ENCODE measurements at regions not wholly inside any gene's neighbourhood (a gene's known extent, or its start where the extent isn't known, plus 50 kb on each side); places are given as distances from the start of the nearest gene placed in this dataset.

DNA sequence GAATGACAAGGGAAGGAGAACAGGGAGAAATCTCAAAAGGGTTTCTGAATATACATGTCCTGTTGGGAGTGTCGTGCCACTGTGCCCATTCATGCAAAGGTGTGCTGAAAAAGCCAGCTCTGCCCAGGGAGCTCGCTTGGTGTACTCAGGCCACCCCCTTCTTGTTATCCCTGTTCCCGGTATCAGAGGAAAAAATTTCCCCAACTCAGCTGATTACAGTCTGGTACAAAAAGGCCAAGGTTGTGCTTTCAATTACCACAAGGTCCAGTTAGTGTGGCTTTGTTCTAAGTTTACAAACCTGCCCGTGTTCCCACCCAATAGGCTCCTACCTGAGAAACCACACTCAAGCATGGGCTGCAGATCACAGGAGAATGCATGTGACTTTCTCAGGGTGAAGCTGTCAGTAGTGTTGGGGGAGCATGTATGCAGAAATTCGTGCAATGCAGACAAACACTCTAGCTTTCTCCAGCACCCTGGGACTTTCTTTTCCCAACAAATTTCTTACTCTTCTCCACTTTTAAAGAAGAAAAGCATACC, 648.5 kb downstream of the NR2F2 start:
- H3K27me3 ChIP-seq (ENCODE audit: control insufficient read depth, insufficient read depth, low read length): no peaks in the 10 kb centered on the region
- H3K23ac ChIP-seq (ENCODE audit: low read depth, low read length): no peak overlapping the region
- no peak overlapping the region for H3K27ac ChIP-seq (ENCODE audit: insufficient read depth, low read length)
- no peaks in the 10 kb centered on the region for H4K20me1 ChIP-seq (ENCODE audit: insufficient read depth, low read length)
- 17% methylated on average over 1 of the region's 5 CpGs; no CpG with 5 or more reads in 1 of the 2 experiments for WGBS, 2 experiments (ENCODE audit: extremely low coverage in 2 of 2, insufficient read length in 1 of 2)
- H3K4me3 ChIP-seq (ENCODE audit: insufficient read depth, low read depth, low read length): no peak overlapping the region
- no peak overlapping the region for H2AK9ac ChIP-seq (replicated peaks; ENCODE audit: low read depth, low read length, poor library complexity)
- no peak overlapping the region for H3K56ac ChIP-seq (ENCODE audit: extremely low read depth, insufficient read depth, low read length)
- no peak overlapping the region for H2BK20ac ChIP-seq (ENCODE audit: low read depth, low read length)
- ATAC-seq (ENCODE audit: low read depth) (no peak), DNase-seq (no peak)
- no peak overlapping the region for H3K9ac ChIP-seq (ENCODE audit: low read depth, low read length)
- in situ Hi-C loops (cut with MboI; ENCODE audit: low sequenced_read_pairs): no loop called here
- no TSS peak for BruUV-seq (replicated peaks)
- no peak overlapping the region for H2BK120ac ChIP-seq (ENCODE audit: low read depth, low read length)
- H3K9me1 ChIP-seq (ENCODE audit: insufficient read depth, low read length): no peaks in the 10 kb centered on the region
- H3K14ac ChIP-seq (replicated peaks; ENCODE audit: low read depth, low read length): no peak overlapping the region
- H4K5ac ChIP-seq (ENCODE audit: low read depth, low read length): no peak overlapping the region
- no peak overlapping the region for H2BK15ac ChIP-seq (ENCODE audit: low read depth, low read length)
- H2AFZ ChIP-seq (replicated peaks; ENCODE audit: low read length, poor library complexity): no peak overlapping the region
- dilution Hi-C loops (cut with HindIII; ENCODE audit: low sequenced_read_pairs, unreplicated experiment): no loop called here
- H4K8ac ChIP-seq (ENCODE audit: low read depth in 2 of 2, low read length in 2 of 2): no peak overlapping the region
- H3K18ac ChIP-seq (ENCODE audit: low read depth, low read length): no peak overlapping the region
- H3K4me1 ChIP-seq (ENCODE audit: control insufficient read depth, insufficient read depth, low read length): no peaks in the 10 kb centered on the region
- TF ChIP-seq, protein P1, sequence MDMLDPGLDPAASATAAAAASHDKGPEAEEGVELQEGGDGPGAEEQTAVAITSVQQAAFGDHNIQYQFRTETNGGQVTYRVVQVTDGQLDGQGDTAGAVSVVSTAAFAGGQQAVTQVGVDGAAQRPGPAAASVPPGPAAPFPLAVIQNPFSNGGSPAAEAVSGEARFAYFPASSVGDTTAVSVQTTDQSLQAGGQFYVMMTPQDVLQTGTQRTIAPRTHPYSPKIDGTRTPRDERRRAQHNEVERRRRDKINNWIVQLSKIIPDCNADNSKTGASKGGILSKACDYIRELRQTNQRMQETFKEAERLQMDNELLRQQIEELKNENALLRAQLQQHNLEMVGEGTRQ (IDR thresholded peaks at IDR 0.05; ENCODE audit: low read depth, low read length): no peak
- TF ChIP-seq CEBPB (IDR thresholded peaks at IDR 0.05; ENCODE audit: low read depth, low read length) (no peak), RCOR1 (IDR thresholded peaks at IDR 0.05; ENCODE audit: insufficient replicate concordance, low read length) (no peak), MXI1 (IDR thresholded peaks at IDR 0.05; ENCODE audit: borderline replicate concordance, low read depth, low read length) (no peak), RAD21 (IDR thresholded peaks at IDR 0.05; ENCODE audit: low read length) (no peak), CHD1 (IDR thresholded peaks at IDR 0.05; ENCODE audit: low read depth, low read length) (no peak), POLR2A (IDR thresholded peaks at IDR 0.05; ENCODE audit: low read depth, low read length) (no peak), NFE2L2 (IDR thresholded peaks at IDR 0.05; ENCODE audit: low read depth, low read length) (no peak), FOS (IDR thresholded peaks at IDR 0.05; ENCODE audit: low read depth, low read length) (no peak), BHLHE40 (IDR thresholded peaks at IDR 0.05; ENCODE audit: low read depth, low read length) (no peak), MAZ (IDR thresholded peaks at IDR 0.05; ENCODE audit: borderline replicate concordance, low read depth, low read length) (no peak), RFX5 (IDR thresholded peaks at IDR 0.05; ENCODE audit: low read depth, low read length) (no peak), MAFK (IDR thresholded peaks at IDR 0.05; ENCODE audit: low read depth, low read length) (no peak), SMC3 (IDR thresholded peaks at IDR 0.05; ENCODE audit: low read depth, low read length) (no peak)
- TF ChIP-seq, protein P2, sequence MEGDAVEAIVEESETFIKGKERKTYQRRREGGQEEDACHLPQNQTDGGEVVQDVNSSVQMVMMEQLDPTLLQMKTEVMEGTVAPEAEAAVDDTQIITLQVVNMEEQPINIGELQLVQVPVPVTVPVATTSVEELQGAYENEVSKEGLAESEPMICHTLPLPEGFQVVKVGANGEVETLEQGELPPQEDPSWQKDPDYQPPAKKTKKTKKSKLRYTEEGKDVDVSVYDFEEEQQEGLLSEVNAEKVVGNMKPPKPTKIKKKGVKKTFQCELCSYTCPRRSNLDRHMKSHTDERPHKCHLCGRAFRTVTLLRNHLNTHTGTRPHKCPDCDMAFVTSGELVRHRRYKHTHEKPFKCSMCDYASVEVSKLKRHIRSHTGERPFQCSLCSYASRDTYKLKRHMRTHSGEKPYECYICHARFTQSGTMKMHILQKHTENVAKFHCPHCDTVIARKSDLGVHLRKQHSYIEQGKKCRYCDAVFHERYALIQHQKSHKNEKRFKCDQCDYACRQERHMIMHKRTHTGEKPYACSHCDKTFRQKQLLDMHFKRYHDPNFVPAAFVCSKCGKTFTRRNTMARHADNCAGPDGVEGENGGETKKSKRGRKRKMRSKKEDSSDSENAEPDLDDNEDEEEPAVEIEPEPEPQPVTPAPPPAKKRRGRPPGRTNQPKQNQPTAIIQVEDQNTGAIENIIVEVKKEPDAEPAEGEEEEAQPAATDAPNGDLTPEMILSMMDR (conservative IDR thresholded peaks at IDR 0.05; ENCODE audit: low read depth, low read length): no peak
- TF ChIP-seq, protein P3, sequence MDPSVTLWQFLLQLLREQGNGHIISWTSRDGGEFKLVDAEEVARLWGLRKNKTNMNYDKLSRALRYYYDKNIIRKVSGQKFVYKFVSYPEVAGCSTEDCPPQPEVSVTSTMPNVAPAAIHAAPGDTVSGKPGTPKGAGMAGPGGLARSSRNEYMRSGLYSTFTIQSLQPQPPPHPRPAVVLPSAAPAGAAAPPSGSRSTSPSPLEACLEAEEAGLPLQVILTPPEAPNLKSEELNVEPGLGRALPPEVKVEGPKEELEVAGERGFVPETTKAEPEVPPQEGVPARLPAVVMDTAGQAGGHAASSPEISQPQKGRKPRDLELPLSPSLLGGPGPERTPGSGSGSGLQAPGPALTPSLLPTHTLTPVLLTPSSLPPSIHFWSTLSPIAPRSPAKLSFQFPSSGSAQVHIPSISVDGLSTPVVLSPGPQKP (IDR thresholded peaks at IDR 0.05; ENCODE audit: borderline replicate concordance, low read depth, low read length): no peak
- ChIA-PET POLR2A (ENCODE audit: unreplicated experiment) (no interaction called here), CTCF (no interaction called here)
- H2AK5ac ChIP-seq (ENCODE audit: low read depth, low read length): no peak overlapping the region
- no peak overlapping the region for H2BK5ac ChIP-seq (ENCODE audit: low read depth, low read length, poor library complexity, severe bottlenecking)
- H3K79me1 ChIP-seq (ENCODE audit: low read depth in 1 of 2, low read length in 2 of 2): no peaks in the 10 kb centered on the region
- H3K4me2 ChIP-seq (ENCODE audit: low read depth, low read length): no peak overlapping the region
- intact Hi-C loops (cut with micrococcal nuclease): no loop called here
- H3K36me3 ChIP-seq (ENCODE audit: control insufficient read depth, insufficient read depth, low read length): no peaks in the 10 kb centered on the region
- no peak overlapping the region for H4K91ac ChIP-seq (ENCODE audit: insufficient read depth, low read depth, low read length)
- H3K9me3 ChIP-seq (ENCODE audit: control insufficient read depth, insufficient read depth, low read length): peaks cover 16% of the 10 kb centered on the region
- H3K4ac ChIP-seq (ENCODE audit: low read depth, low read length): no peak overlapping the region

Measured in IMR-90 (cell line).